SK-N-SH treated with all-trans-retinoic acid at 6 μM for 48 hours (cell line): ENCODE measurements at regions not wholly inside any gene's neighbourhood (a gene's known extent, or its start where the extent isn't known, plus 50 kb on each side); places are given as distances from the start of the nearest gene placed in this dataset.

Source experiments
- ATAC-seq: fragments of 200-7000 bp; cut with Tn5 transposase; 3 replicates; pipeline ENCODE4 v1.9.1; 2020; ENCODE audit warnings: mild to moderate bottlenecking, moderate library complexity
- ARNTL ChIP-seq: fragments of 450-650 bp; formaldehyde crosslinking; IDR thresholded peaks from 2 replicates; pipeline ENCODE4 v1.5.0; 2020; ENCODE audit warnings: low read depth, mild to moderate bottlenecking, moderate library complexity, borderline replicate concordance
- BACH2 ChIP-seq: fragments of 250-450 bp; sonication (Bioruptor Pico); IDR thresholded peaks from 2 replicates; pipeline ENCODE4 v1.9.0; 2021; ENCODE audit warnings: mild to moderate bottlenecking, borderline replicate concordance
- CSDC2 ChIP-seq: fragments of 250-450 bp; sonication (Bioruptor Pico); IDR thresholded peaks from 2 replicates; pipeline ENCODE4 v1.5.0; 2020; ENCODE audit warnings: mild to moderate bottlenecking, moderate library complexity
- ESRRG ChIP-seq: fragments of 250-450 bp; sonication (Bioruptor Pico); IDR thresholded peaks from 2 replicates; pipeline ENCODE4 v1.6.1; 2021; ENCODE audit warnings: mild to moderate bottlenecking
- GLIS3 ChIP-seq: fragments of 250-450 bp; sonication (Bioruptor Pico); IDR thresholded peaks from 2 replicates; pipeline ENCODE4 v1.5.0; 2020; ENCODE audit warnings: mild to moderate bottlenecking, moderate library complexity
- ISL1 ChIP-seq: fragments of 250-450 bp; sonication (Bioruptor Pico); IDR thresholded peaks from 2 replicates; pipeline ENCODE4 v2.1.2; 2022; ENCODE audit warnings: mild to moderate bottlenecking, moderate library complexity
- OSR1 ChIP-seq: fragments of 250-450 bp; sonication (Bioruptor Pico); IDR thresholded peaks from 2 replicates; pipeline ENCODE4 v1.8.0; 2022; ENCODE audit warnings: moderate library complexity, mild to moderate bottlenecking, inconsistent platforms
- PPARA ChIP-seq: fragments of 250-450 bp; sonication (Bioruptor Pico); IDR thresholded peaks from 2 replicates; pipeline ENCODE4 v1.5.0; 2020; ENCODE audit warnings: mild to moderate bottlenecking, borderline replicate concordance
- RARB ChIP-seq: fragments of 250-450 bp; sonication (Bioruptor Pico); IDR thresholded peaks from 2 replicates; pipeline ENCODE4 v1.8.0; 2021; ENCODE audit warnings: mild to moderate bottlenecking, moderate library complexity
- SNAI2 ChIP-seq: fragments of 250-450 bp; sonication (Bioruptor Pico); IDR thresholded peaks from 2 replicates; pipeline ENCODE4 v1.5.0; 2020; ENCODE audit warnings: mild to moderate bottlenecking, moderate library complexity
- TCF4 ChIP-seq: fragments of 250-450 bp; sonication (Bioruptor Pico); IDR thresholded peaks from 2 replicates; pipeline ENCODE4 v1.8.0; 2021; ENCODE audit warnings: mild to moderate bottlenecking, moderate library complexity, borderline replicate concordance
- ZC3H10 ChIP-seq: fragments of 250-450 bp; sonication (Bioruptor Pico); IDR thresholded peaks from 2 replicates; pipeline ENCODE4 v1.5.1; 2021; ENCODE audit warnings: mild to moderate bottlenecking, moderate library complexity
- ZFP3 ChIP-seq: fragments of 250-450 bp; sonication (Bioruptor Pico); IDR thresholded peaks from 2 replicates; pipeline ENCODE4 v1.5.0; 2020; ENCODE audit warnings: mild to moderate bottlenecking, moderate library complexity
- ZFP30 ChIP-seq: fragments of 450-650 bp; formaldehyde crosslinking; IDR thresholded peaks from 2 replicates; pipeline ENCODE4 v1.5.0; 2022; ENCODE audit warnings: mild to moderate bottlenecking, moderate library complexity
- ZNF565 ChIP-seq: fragments of 450-650 bp; formaldehyde crosslinking; conservative IDR thresholded peaks from 2 replicates; pipeline ENCODE4 v1.5.0; 2020; ENCODE audit warnings: low read depth, mild to moderate bottlenecking, moderate library complexity
- ZNF70 ChIP-seq: fragments of 450-650 bp; formaldehyde crosslinking; IDR thresholded peaks from 2 replicates; pipeline ENCODE4 v1.5.0; 2020; ENCODE audit warnings: mild to moderate bottlenecking, moderate library complexity
- ZNF8 ChIP-seq: fragments of 450-650 bp; formaldehyde crosslinking; IDR thresholded peaks from 2 replicates; pipeline ENCODE4 v1.5.0; 2020; ENCODE audit warnings: mild to moderate bottlenecking, moderate library complexity
- TF ChIP-seq, protein P1 (sequence below): fragments of 250-450 bp; sonication (Bioruptor Pico); IDR thresholded peaks from 2 replicates; pipeline ENCODE4 v1.5.0; 2020; ENCODE audit warnings: mild to moderate bottlenecking, moderate library complexity
- TF ChIP-seq, protein P2 (sequence below): fragments of 250-450 bp; sonication (Bioruptor Pico); IDR thresholded peaks from 2 replicates; pipeline ENCODE4 v1.5.1; 2020; ENCODE audit warnings: low read depth, mild to moderate bottlenecking, moderate library complexity
- TF ChIP-seq, protein P3 (sequence below): fragments of 250-450 bp; sonication (Bioruptor Pico); IDR thresholded peaks from 2 replicates; pipeline ENCODE4 v1.8.0; 2021; ENCODE audit warnings: low read depth, mild to moderate bottlenecking, moderate library complexity, borderline replicate concordance
- TF ChIP-seq, protein P4 (sequence below): fragments of 250-450 bp; sonication (Bioruptor Pico); IDR thresholded peaks from 2 replicates; pipeline ENCODE4 v1.5.1; 2021; ENCODE audit warnings: mild to moderate bottlenecking, moderate library complexity
- TF ChIP-seq, protein P5 (sequence below): fragments of 250-450 bp; sonication (Bioruptor Pico); IDR thresholded peaks from 2 replicates; pipeline ENCODE4 v1.8.0; 2020; ENCODE audit warnings: mild to moderate bottlenecking, moderate library complexity, borderline replicate concordance

DNA sequence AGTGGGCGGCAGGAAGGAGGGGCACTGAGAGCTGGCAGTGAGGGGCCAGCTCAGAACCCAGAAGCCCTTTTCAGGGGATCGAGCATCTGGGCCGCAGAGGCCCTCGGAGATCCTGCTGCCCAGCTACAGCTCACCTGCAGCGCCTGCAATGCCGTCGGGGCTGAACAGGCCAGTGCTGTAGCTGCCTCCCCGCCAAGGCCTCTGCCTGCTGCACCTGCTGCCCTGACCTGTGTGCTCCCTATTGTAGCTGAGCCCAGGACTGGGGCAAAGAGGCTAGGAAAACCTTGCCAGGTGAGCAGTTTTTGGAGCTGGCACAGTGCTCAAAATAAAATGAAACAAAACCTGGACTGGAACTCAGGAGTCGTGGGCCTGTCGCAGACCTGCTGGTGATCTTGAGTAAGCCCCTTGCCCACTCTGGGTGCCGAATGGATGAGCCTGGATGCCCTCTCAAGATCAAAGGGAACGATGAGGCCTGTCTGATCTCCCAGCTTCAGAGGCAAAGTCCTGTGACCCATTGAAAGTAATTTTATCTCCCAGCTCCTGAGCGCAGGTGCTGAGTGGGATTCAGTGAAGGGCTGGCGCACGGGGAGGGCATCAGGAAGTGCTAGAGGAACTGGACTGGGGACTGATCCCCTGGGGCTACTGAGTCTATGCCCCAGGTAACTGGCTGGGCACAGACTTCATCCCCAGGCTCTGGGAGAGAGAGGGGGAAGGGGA is 154.6 kb downstream of the FOXD2 start:
- TF ChIP-seq, protein P1, sequence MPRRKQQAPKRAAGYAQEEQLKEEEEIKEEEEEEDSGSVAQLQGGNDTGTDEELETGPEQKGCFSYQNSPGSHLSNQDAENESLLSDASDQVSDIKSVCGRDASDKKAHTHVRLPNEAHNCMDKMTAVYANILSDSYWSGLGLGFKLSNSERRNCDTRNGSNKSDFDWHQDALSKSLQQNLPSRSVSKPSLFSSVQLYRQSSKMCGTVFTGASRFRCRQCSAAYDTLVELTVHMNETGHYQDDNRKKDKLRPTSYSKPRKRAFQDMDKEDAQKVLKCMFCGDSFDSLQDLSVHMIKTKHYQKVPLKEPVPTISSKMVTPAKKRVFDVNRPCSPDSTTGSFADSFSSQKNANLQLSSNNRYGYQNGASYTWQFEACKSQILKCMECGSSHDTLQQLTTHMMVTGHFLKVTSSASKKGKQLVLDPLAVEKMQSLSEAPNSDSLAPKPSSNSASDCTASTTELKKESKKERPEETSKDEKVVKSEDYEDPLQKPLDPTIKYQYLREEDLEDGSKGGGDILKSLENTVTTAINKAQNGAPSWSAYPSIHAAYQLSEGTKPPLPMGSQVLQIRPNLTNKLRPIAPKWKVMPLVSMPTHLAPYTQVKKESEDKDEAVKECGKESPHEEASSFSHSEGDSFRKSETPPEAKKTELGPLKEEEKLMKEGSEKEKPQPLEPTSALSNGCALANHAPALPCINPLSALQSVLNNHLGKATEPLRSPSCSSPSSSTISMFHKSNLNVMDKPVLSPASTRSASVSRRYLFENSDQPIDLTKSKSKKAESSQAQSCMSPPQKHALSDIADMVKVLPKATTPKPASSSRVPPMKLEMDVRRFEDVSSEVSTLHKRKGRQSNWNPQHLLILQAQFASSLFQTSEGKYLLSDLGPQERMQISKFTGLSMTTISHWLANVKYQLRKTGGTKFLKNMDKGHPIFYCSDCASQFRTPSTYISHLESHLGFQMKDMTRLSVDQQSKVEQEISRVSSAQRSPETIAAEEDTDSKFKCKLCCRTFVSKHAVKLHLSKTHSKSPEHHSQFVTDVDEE (CRISPR knock-in tag) = no peak
- TF ChIP-seq, protein P2, sequence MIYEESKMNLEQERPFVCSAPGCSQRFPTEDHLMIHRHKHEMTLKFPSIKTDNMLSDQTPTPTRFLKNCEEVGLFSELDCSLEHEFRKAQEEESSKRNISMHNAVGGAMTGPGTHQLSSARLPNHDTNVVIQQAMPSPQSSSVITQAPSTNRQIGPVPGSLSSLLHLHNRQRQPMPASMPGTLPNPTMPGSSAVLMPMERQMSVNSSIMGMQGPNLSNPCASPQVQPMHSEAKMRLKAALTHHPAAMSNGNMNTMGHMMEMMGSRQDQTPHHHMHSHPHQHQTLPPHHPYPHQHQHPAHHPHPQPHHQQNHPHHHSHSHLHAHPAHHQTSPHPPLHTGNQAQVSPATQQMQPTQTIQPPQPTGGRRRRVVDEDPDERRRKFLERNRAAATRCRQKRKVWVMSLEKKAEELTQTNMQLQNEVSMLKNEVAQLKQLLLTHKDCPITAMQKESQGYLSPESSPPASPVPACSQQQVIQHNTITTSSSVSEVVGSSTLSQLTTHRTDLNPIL (CRISPR knock-in tag) = no peak
- TF ChIP-seq ZFP3 (no peak), ZNF70 (CRISPR knock-in tag) (no peak), SNAI2 (CRISPR knock-in tag) (no peak), BACH2 (CRISPR knock-in tag) (no peak), OSR1 (no peak), GLIS3 (no peak), ARNTL (CRISPR knock-in tag) (no peak), ESRRG (CRISPR knock-in tag) (no peak), PPARA (CRISPR knock-in tag) (no peak), ZNF565 (no peak), RARB (CRISPR knock-in tag) (no peak), ISL1 (CRISPR knock-in tag) (no peak)
- TF ChIP-seq, protein P3, sequence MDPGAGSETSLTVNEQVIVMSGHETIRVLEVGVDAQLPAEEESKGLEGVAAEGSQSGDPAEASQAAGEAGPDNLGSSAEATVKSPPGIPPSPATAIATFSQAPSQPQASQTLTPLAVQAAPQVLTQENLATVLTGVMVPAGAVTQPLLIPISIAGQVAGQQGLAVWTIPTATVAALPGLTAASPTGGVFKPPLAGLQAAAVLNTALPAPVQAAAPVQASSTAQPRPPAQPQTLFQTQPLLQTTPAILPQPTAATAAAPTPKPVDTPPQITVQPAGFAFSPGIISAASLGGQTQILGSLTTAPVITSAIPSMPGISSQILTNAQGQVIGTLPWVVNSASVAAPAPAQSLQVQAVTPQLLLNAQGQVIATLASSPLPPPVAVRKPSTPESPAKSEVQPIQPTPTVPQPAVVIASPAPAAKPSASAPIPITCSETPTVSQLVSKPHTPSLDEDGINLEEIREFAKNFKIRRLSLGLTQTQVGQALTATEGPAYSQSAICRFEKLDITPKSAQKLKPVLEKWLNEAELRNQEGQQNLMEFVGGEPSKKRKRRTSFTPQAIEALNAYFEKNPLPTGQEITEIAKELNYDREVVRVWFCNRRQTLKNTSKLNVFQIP (CRISPR knock-in tag) = no peak
- TF ChIP-seq, protein P4, sequence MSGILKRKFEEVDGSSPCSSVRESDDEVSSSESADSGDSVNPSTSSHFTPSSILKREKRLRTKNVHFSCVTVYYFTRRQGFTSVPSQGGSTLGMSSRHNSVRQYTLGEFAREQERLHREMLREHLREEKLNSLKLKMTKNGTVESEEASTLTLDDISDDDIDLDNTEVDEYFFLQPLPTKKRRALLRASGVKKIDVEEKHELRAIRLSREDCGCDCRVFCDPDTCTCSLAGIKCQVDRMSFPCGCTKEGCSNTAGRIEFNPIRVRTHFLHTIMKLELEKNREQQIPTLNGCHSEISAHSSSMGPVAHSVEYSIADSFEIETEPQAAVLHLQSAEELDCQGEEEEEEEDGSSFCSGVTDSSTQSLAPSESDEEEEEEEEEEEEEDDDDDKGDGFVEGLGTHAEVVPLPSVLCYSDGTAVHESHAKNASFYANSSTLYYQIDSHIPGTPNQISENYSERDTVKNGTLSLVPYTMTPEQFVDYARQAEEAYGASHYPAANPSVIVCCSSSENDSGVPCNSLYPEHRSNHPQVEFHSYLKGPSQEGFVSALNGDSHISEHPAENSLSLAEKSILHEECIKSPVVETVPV (CRISPR knock-in tag) = no peak
- ATAC-seq = no peak

DNA sequence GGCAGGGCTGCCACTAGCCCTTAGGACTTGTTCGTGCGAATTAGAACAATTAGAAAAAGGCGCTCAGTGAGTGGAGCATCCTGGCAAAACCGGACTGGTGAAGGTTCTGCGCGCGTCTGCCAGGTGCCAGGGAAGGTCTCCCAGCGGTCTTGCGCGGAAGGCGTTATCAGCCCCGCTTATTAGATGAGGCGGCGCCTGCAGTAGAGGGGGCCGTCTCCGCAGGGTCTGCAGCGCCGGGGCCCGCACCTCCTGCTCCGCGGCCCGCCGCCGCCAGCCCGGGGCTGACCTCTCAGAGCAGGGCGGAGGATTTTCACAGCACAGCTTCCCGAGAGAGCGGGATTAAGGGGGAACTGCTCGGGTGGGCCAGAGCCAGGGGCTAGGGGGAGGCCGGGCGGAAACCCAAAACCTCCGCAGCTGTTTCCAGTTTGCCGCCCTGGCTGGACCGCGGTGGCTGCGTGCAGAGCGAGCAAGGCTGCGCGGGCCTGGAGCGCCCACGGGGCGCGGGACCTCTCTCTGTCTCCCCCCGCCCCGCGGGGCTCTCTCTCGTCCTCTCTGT is 155.2 kb downstream of the FOXD2 start:
- TF ChIP-seq, protein P1 (CRISPR knock-in tag) = no peak
- no peak for TF ChIP-seq ZNF8
- TF ChIP-seq ZC3H10 = no peak
- no peak for TF ChIP-seq SNAI2 (CRISPR knock-in tag)
- TF ChIP-seq TCF4 (CRISPR knock-in tag) = no peak
- TF ChIP-seq ZFP3 = no peak
- TF ChIP-seq CSDC2 (CRISPR knock-in tag) = no peak
- no peak for TF ChIP-seq OSR1
- TF ChIP-seq ISL1 (CRISPR knock-in tag) = no peak
- no peak for TF ChIP-seq ZNF70 (CRISPR knock-in tag)
- no peak for TF ChIP-seq ARNTL (CRISPR knock-in tag)
- TF ChIP-seq, protein P5, sequence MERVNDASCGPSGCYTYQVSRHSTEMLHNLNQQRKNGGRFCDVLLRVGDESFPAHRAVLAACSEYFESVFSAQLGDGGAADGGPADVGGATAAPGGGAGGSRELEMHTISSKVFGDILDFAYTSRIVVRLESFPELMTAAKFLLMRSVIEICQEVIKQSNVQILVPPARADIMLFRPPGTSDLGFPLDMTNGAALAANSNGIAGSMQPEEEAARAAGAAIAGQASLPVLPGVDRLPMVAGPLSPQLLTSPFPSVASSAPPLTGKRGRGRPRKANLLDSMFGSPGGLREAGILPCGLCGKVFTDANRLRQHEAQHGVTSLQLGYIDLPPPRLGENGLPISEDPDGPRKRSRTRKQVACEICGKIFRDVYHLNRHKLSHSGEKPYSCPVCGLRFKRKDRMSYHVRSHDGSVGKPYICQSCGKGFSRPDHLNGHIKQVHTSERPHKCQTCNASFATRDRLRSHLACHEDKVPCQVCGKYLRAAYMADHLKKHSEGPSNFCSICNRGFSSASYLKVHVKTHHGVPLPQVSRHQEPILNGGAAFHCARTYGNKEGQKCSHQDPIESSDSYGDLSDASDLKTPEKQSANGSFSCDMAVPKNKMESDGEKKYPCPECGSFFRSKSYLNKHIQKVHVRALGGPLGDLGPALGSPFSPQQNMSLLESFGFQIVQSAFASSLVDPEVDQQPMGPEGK (CRISPR knock-in tag) = no peak
- no peak for TF ChIP-seq ZFP30 (CRISPR knock-in tag)
- TF ChIP-seq GLIS3 = no peak
- TF ChIP-seq BACH2 (CRISPR knock-in tag) = no peak
- ATAC-seq = peak; percentile 43; the same call in 2 of the 3 replicates
